Mammary epithelial cell (primary cell): ENCODE measurements at regions not wholly inside any gene's neighbourhood (a gene's known extent, or its start where the extent isn't known, plus 50 kb on each side); places are given as distances from the start of the nearest gene placed in this dataset.

Experiments
- EZH2 ChIP-seq: IDR thresholded peaks from 2 replicates; pipeline ENCODE4 v1.6.1; 2012; ENCODE audit warnings: low read length, inconsistent platforms, borderline replicate concordance
- TF ChIP-seq, protein P1 (sequence below), 2 donors: IDR thresholded peaks in 1 of 2; conservative IDR thresholded peaks in 1 of 2; 2 replicates each; pipeline ENCODE4 v1.5.1; 2011 to 2012; ENCODE audit warnings: inconsistent platforms in 2 of 2, low read length in 2 of 2, mild to moderate bottlenecking in 2 of 2, control low read depth in 1 of 2, low read depth in 1 of 2; ENCODE audit not compliant: insufficient read depth in 1 of 2; ENCODE audit errors: extremely low read depth in 1 of 2

GRCh38 chr2:10196948-10197696, 74.6 kb downstream of the RRM2 start:
- TF ChIP-seq, protein P1, sequence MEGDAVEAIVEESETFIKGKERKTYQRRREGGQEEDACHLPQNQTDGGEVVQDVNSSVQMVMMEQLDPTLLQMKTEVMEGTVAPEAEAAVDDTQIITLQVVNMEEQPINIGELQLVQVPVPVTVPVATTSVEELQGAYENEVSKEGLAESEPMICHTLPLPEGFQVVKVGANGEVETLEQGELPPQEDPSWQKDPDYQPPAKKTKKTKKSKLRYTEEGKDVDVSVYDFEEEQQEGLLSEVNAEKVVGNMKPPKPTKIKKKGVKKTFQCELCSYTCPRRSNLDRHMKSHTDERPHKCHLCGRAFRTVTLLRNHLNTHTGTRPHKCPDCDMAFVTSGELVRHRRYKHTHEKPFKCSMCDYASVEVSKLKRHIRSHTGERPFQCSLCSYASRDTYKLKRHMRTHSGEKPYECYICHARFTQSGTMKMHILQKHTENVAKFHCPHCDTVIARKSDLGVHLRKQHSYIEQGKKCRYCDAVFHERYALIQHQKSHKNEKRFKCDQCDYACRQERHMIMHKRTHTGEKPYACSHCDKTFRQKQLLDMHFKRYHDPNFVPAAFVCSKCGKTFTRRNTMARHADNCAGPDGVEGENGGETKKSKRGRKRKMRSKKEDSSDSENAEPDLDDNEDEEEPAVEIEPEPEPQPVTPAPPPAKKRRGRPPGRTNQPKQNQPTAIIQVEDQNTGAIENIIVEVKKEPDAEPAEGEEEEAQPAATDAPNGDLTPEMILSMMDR (conservative IDR thresholded peaks at IDR 0.05 in 1 of 2, IDR thresholded peaks at IDR 0.05 in 1 of 2; ENCODE audit: extremely low read depth in 1 of 2, insufficient read depth in 1 of 2, low read depth in 1 of 2, low read length in 2 of 2) = no peak
- no peak for TF ChIP-seq EZH2
